Panc1 (cell line): ENCODE measurements at regions not wholly inside any gene's neighbourhood (a gene's known extent, or its start where the extent isn't known, plus 50 kb on each side); places are given as distances from the start of the nearest gene placed in this dataset.

Experiments
- CTCF ChIP-seq: fragments of 450-650 bp; IDR thresholded peaks from 2 replicates; pipeline ENCODE4 v1.5.1; 2017; ENCODE audit warnings: mild to moderate bottlenecking
- SIN3A ChIP-seq: IDR thresholded peaks from 2 replicates; pipeline ENCODE4 v1.6.1; 2012; ENCODE audit warnings: low read depth, mild to moderate bottlenecking, low read length, moderate library complexity, borderline replicate concordance; ENCODE audit not compliant: insufficient read depth

DNA sequence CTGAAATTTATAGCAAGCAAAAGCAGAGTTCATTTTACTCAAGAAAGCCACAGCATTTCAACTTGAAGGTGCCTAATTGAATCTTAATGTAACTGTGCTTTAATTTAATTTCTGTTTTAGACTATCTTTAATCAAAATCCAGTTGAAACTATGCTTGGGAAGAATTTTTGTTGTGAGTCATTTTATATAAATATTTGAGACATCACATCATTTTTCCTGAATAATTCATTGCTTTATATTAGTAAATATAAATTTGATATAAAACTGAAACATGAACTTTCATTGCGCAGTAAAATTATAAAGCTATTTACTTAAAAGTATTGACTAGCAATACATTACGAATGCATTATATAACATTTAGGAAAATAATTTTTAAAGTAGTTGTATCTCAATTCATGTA, 1937.1 kb upstream of the CDH9 start:
- no peak for TF ChIP-seq CTCF
- TF ChIP-seq SIN3A, result no peak
